IMR-90 (cell line): ENCODE measurements at regions not wholly inside any gene's neighbourhood (a gene's known extent, or its start where the extent isn't known, plus 50 kb on each side); places are given as distances from the start of the nearest gene placed in this dataset.

Source experiments
- ATAC-seq: fragments of 200-7000 bp; cut with Tn5 transposase; 2 replicates; pipeline ENCODE4 v1.9.1; 2020; ENCODE audit warnings: low read depth, mild to moderate bottlenecking, moderate library complexity
- BruUV-seq: library from RNA; stranded (reverse); fragments of 400-500 nt; replicated peaks from 2 replicates; lab custom pipeline; 2021; lab: Mats Ljungman, UMichigan
- CTCF ChIA-PET: fragments of 300-600 bp; formaldehyde crosslinking; extraction: SDS; loops from one replicate; lab custom pipeline; 2021; ENCODE audit warnings: antibody characterized with exemption; lab: Yijun Ruan, JAX
- POLR2A ChIA-PET: fragments of 300-600 bp; sonication (Branson Sonifier 250); formaldehyde crosslinking; loops from one replicate; lab custom pipeline; 2022; ENCODE audit warnings: antibody characterized with exemption; ENCODE audit not compliant: unreplicated experiment; lab: Charles Lee
- DNase-seq: peaks from one replicate; pipeline ENCODE4 v3.0.0; 2013
- H2AFZ ChIP-seq: replicated peaks from 2 replicates; pipeline ENCODE3; 2013; ENCODE audit warnings: low read length, mild to moderate bottlenecking; ENCODE audit not compliant: poor library complexity
- H2AK5ac ChIP-seq: 2 replicates; pipeline ENCODE4 v1.6.1; 2013; ENCODE audit warnings: low read depth, low read length, inconsistent platforms
- H2AK9ac ChIP-seq: replicated peaks from 2 replicates; pipeline ENCODE3; 2013; ENCODE audit warnings: mild to moderate bottlenecking, low read depth, low read length, moderate library complexity; ENCODE audit not compliant: poor library complexity
- H2BK120ac ChIP-seq: 2 replicates; pipeline ENCODE4 v1.6.1; 2013; ENCODE audit warnings: low read depth, low read length, inconsistent platforms
- H2BK15ac ChIP-seq: 3 replicates; pipeline ENCODE4 v1.6.1; 2013; ENCODE audit warnings: low read depth, low read length, inconsistent platforms
- H2BK20ac ChIP-seq: 2 replicates; pipeline ENCODE4 v1.6.1; 2013; ENCODE audit warnings: low read depth, mild to moderate bottlenecking, inconsistent platforms, low read length, moderate library complexity
- H2BK5ac ChIP-seq: 2 replicates; pipeline ENCODE4 v1.6.1; 2013; ENCODE audit warnings: mild to moderate bottlenecking, low read depth, low read length, inconsistent platforms; ENCODE audit not compliant: poor library complexity, severe bottlenecking
- H3K14ac ChIP-seq: replicated peaks from 2 replicates; pipeline ENCODE4 v1.6.1; 2013; ENCODE audit warnings: low read depth, low read length, inconsistent platforms
- H3K18ac ChIP-seq: 2 replicates; pipeline ENCODE4 v1.6.1; 2013; ENCODE audit warnings: low read depth, low read length, control low read depth
- H3K23ac ChIP-seq: 2 replicates; pipeline ENCODE4 v1.6.1; 2013; ENCODE audit warnings: low read depth, low read length, inconsistent platforms
- H3K27ac ChIP-seq: 2 replicates; pipeline ENCODE4 v1.5.1; 2013; ENCODE audit warnings: mild to moderate bottlenecking, control low read depth, low read length; ENCODE audit not compliant: insufficient read depth
- H3K27me3 ChIP-seq: 2 replicates; pipeline ENCODE4 v1.6.1; 2013; ENCODE audit warnings: low read length; ENCODE audit not compliant: control insufficient read depth, insufficient read depth
- H3K36me3 ChIP-seq: 2 replicates; pipeline ENCODE4 v1.6.1; 2013; ENCODE audit warnings: low read length, mixed read lengths; ENCODE audit not compliant: control insufficient read depth, insufficient read depth
- H3K4ac ChIP-seq: 2 replicates; pipeline ENCODE4 v1.6.1; 2013; ENCODE audit warnings: low read depth, low read length, inconsistent platforms
- H3K4me1 ChIP-seq: 2 replicates; pipeline ENCODE4 v1.6.1; 2013; ENCODE audit warnings: low read length, mixed read lengths; ENCODE audit not compliant: control insufficient read depth, insufficient read depth
- H3K4me2 ChIP-seq: 2 replicates; pipeline ENCODE4 v1.6.1; 2013; ENCODE audit warnings: low read depth, mild to moderate bottlenecking, control low read depth, low read length, moderate library complexity
- H3K4me3 ChIP-seq: 2 replicates; pipeline ENCODE4 v1.5.1; 2013; ENCODE audit warnings: low read depth, mild to moderate bottlenecking, control low read depth, low read length, moderate library complexity; ENCODE audit not compliant: insufficient read depth
- H3K56ac ChIP-seq: 2 replicates; pipeline ENCODE4 v1.6.1; 2013; ENCODE audit warnings: low read length, inconsistent platforms; ENCODE audit not compliant: insufficient read depth; ENCODE audit errors: extremely low read depth
- H3K79me1 ChIP-seq, 2 experiments: 2 replicates each; pipeline ENCODE4 v1.6.1; 2013; ENCODE audit warnings: low read length in 2 of 2, inconsistent platforms in 1 of 2, low read depth in 1 of 2
- H3K9ac ChIP-seq: 2 replicates; pipeline ENCODE4 v1.6.1; 2013; ENCODE audit warnings: low read depth, low read length, control low read depth
- H3K9me1 ChIP-seq: 2 replicates; pipeline ENCODE4 v1.6.1; 2013; ENCODE audit warnings: low read length, inconsistent platforms; ENCODE audit not compliant: insufficient read depth
- H3K9me3 ChIP-seq: 2 replicates; pipeline ENCODE4 v1.6.1; 2013; ENCODE audit warnings: low read length; ENCODE audit not compliant: control insufficient read depth, insufficient read depth
- H4K20me1 ChIP-seq: 2 replicates; pipeline ENCODE4 v1.6.1; 2013; ENCODE audit warnings: low read length, inconsistent platforms; ENCODE audit not compliant: insufficient read depth
- H4K5ac ChIP-seq: 2 replicates; pipeline ENCODE4 v1.6.1; 2013; ENCODE audit warnings: mild to moderate bottlenecking, low read depth, low read length, control low read depth
- H4K8ac ChIP-seq, 2 experiments: 2 replicates each; pipeline ENCODE4 v1.6.1; 2013; ENCODE audit warnings: low read depth in 2 of 2, low read length in 2 of 2, control low read depth in 1 of 2, inconsistent platforms in 1 of 2
- H4K91ac ChIP-seq: 2 replicates; pipeline ENCODE4 v1.6.1; 2013; ENCODE audit warnings: low read depth, low read length, inconsistent platforms; ENCODE audit not compliant: insufficient read depth
- BHLHE40 ChIP-seq: fragments of 150-350 bp; IDR thresholded peaks from 2 replicates; pipeline ENCODE4 v1.6.1; 2016; ENCODE audit warnings: mild to moderate bottlenecking, low read depth, low read length
- CEBPB ChIP-seq: IDR thresholded peaks from 2 replicates; pipeline ENCODE4 v1.6.1; 2012; ENCODE audit warnings: low read depth, low read length, improper control_type of control experiment
- CTCF ChIP-seq: conservative IDR thresholded peaks from 2 replicates; pipeline ENCODE4 v1.5.1; 2012; ENCODE audit warnings: mild to moderate bottlenecking, low read depth, low read length, improper control_type of control experiment
- ELK1 ChIP-seq: fragments of 150-350 bp; IDR thresholded peaks from 2 replicates; pipeline ENCODE4 v1.6.1; 2016; ENCODE audit warnings: low read depth, mild to moderate bottlenecking, low read length, moderate library complexity, borderline replicate concordance
- FOS ChIP-seq: fragments of 150-350 bp; IDR thresholded peaks from 2 replicates; pipeline ENCODE4 v1.6.1; 2016; ENCODE audit warnings: low read depth, low read length
- MAZ ChIP-seq: IDR thresholded peaks from 2 replicates; pipeline ENCODE4 v1.6.1; 2012; ENCODE audit warnings: low read depth, mild to moderate bottlenecking, low read length, improper control_type of control experiment, moderate library complexity, borderline replicate concordance
- MXI1 ChIP-seq: IDR thresholded peaks from 2 replicates; pipeline ENCODE4 v1.6.1; 2012; ENCODE audit warnings: low read depth, mild to moderate bottlenecking, low read length, moderate library complexity, borderline replicate concordance
- NFE2L2 ChIP-seq: fragments of 150-350 bp; IDR thresholded peaks from 2 replicates; pipeline ENCODE4 v1.6.1; 2016; ENCODE audit warnings: low read depth, mild to moderate bottlenecking, low read length
- POLR2A ChIP-seq: IDR thresholded peaks from 2 replicates; pipeline ENCODE4 v1.6.1; 2012; ENCODE audit warnings: mild to moderate bottlenecking, low read depth, low read length
- RAD21 ChIP-seq: IDR thresholded peaks from 2 replicates; pipeline ENCODE4 v1.6.1; 2012; ENCODE audit warnings: low read length, improper control_type of control experiment
- RCOR1 ChIP-seq: IDR thresholded peaks from 2 replicates; pipeline ENCODE4 v1.6.1; 2012; ENCODE audit warnings: mild to moderate bottlenecking, low read length, improper control_type of control experiment; ENCODE audit not compliant: insufficient replicate concordance
- RFX5 ChIP-seq: IDR thresholded peaks from 2 replicates; pipeline ENCODE4 v1.8.0; 2012; ENCODE audit warnings: low read depth, mild to moderate bottlenecking, low read length, moderate library complexity
- SMC3 ChIP-seq: fragments of 150-350 bp; IDR thresholded peaks from 2 replicates; pipeline ENCODE4 v1.6.1; 2016; ENCODE audit warnings: low read depth, mild to moderate bottlenecking, antibody characterized with exemption, low read length, moderate library complexity
- USF2 ChIP-seq: fragments of 150-350 bp; IDR thresholded peaks from 2 replicates; pipeline ENCODE4 v1.6.1; 2017; ENCODE audit warnings: mild to moderate bottlenecking, antibody characterized with exemption, low read length, low read depth
- WGBS, 2 experiments: methylation state at CpG; one replicate each; pipeline versions ENCODE4 v1.1.5 to v1.1.7; 2013; ENCODE audit warnings: missing lambda C conversion rate in 2 of 2; ENCODE audit not compliant: insufficient read length in 1 of 2; ENCODE audit errors: extremely low coverage in 2 of 2; 5-methylcytosine and 5-hydroxymethylcytosine counted together
- dilution Hi-C: fragments of 300-500 bp; cut with HindIII; formaldehyde crosslinking; loops from one replicate; pipeline ENCODE4 v1.14.3; 2018; ENCODE audit warnings: low sequenced_read_pairs; ENCODE audit not compliant: unreplicated experiment
- in situ Hi-C: fragments of 300-500 bp; cut with MboI; formaldehyde crosslinking; loops from 3 replicates; pipeline ENCODE4 v1.14.3; 2019; ENCODE audit warnings: low sequenced_read_pairs, inconsistent platforms, mixed read lengths
- intact Hi-C: fragments of 100-400 bp; cut with micrococcal nuclease; formaldehyde crosslinking; loops from 2 replicates; pipeline ENCODE4 v1.10.0; 2022

GRCh38 chr6:12450467-12450866 is 160.3 kb downstream of the EDN1 start:
- WGBS, 2 experiments = no CpG with 5 or more reads among the region's 1 CpG
- no peak overlapping the region for H3K4me3 ChIP-seq
- H4K91ac ChIP-seq = no peak overlapping the region
- H2AK9ac ChIP-seq = no peak overlapping the region
- no peak overlapping the region for H3K4ac ChIP-seq
- BruUV-seq = no TSS peak
- no peak overlapping the region for H3K18ac ChIP-seq
- ChIA-PET CTCF (no interaction called here), POLR2A (no interaction called here)
- H3K27me3 ChIP-seq = peaks cover 6% of the 10 kb centered on the region; the same call in 1 of the 2 replicates
- no peak for DNase-seq
- no peak overlapping the region for H2BK120ac ChIP-seq
- H3K14ac ChIP-seq = no peak overlapping the region
- no peak overlapping the region for H2AK5ac ChIP-seq
- ATAC-seq = no peak
- no peak overlapping the region for H2BK15ac ChIP-seq
- no peak overlapping the region for H3K4me2 ChIP-seq
- no peak overlapping the region for H2BK20ac ChIP-seq
- no peak overlapping the region for H2BK5ac ChIP-seq
- H3K9ac ChIP-seq = no peak overlapping the region
- H3K36me3 ChIP-seq = no peaks in the 10 kb centered on the region
- no peak overlapping the region for H4K8ac ChIP-seq
- H3K23ac ChIP-seq = no peak overlapping the region
- no peaks in the 10 kb centered on the region for H3K9me1 ChIP-seq
- H3K9me3 ChIP-seq = peaks cover 6% of the 10 kb centered on the region
- H3K56ac ChIP-seq = no peak overlapping the region
- TF ChIP-seq NFE2L2 (no peak), BHLHE40 (no peak), RAD21 (no peak), ELK1 (no peak), CTCF (no peak), USF2 (no peak), CEBPB (no peak), RCOR1 (no peak), MAZ (no peak), RFX5 (no peak), SMC3 (no peak), POLR2A (no peak), FOS (no peak), MXI1 (no peak)
- dilution Hi-C loops = no loop called here
- no peaks in the 10 kb centered on the region for H3K79me1 ChIP-seq
- no peak overlapping the region for H2AFZ ChIP-seq
- H4K5ac ChIP-seq = no peak overlapping the region
- no peaks in the 10 kb centered on the region for H4K20me1 ChIP-seq
- intact Hi-C loops = no loop called here
- H3K27ac ChIP-seq = no peak overlapping the region
- no peaks in the 10 kb centered on the region for H3K4me1 ChIP-seq
- in situ Hi-C loops = no loop called here
